ENCODE measurements at regions not wholly inside any gene's neighbourhood (a gene's known extent, or its start where the extent isn't known, plus 50 kb on each side); places are given as distances from the start of the nearest gene placed in this dataset.

- H4K5ac ChIP-seq (ENCODE audit: insufficient read length, low read depth, low read length): no peak overlapping the region
- H3K9me3 ChIP-seq (ENCODE audit: control insufficient read depth, low read depth, low read length): no peaks in the 10 kb centered on the region
- H3K9ac ChIP-seq (ENCODE audit: extremely low read depth, insufficient read length, low read length): no peak overlapping the region
- WGBS (ENCODE audit: extremely low coverage, insufficient read length, low lambda C conversion rate): no CpG with 5 or more reads among the region's 2 CpGs
- no peaks in the 10 kb centered on the region for H4K20me1 ChIP-seq (ENCODE audit: control insufficient read depth, insufficient read depth, insufficient read length)
- no peaks in the 10 kb centered on the region for H3K79me2 ChIP-seq (ENCODE audit: insufficient read depth, low read length)
- H3K56ac ChIP-seq (ENCODE audit: insufficient read length, low read depth, low read length): no peak overlapping the region
- H2BK15ac ChIP-seq (ENCODE audit: low read depth, low read length): no peak overlapping the region
- H3K79me1 ChIP-seq (ENCODE audit: insufficient read depth, low read depth, low read length, poor library complexity, severe bottlenecking): no peaks in the 10 kb centered on the region
- Mint-ChIP-seq H3K4me3 (no peak overlapping the region), H3K27me3 (ENCODE audit: low read depth) (no peaks in the 10 kb centered on the region), H3K27ac (no peak overlapping the region), H3K4me1 (no peaks in the 10 kb centered on the region), H3K36me3 (ENCODE audit: insufficient read depth in 1 of 3, low read depth in 3 of 3) (no peaks in the 10 kb centered on the region), H3K9me3 (no peaks in the 10 kb centered on the region)
- H4K8ac ChIP-seq (replicated peaks; ENCODE audit: insufficient read length, low read depth, low read length): no peak overlapping the region
- H2AFZ ChIP-seq (ENCODE audit: low read length): no peak overlapping the region
- H3T11ph ChIP-seq (ENCODE audit: low read length): no peak overlapping the region
- H3K4me2 ChIP-seq (ENCODE audit: insufficient read depth, insufficient read length, low read length): no peak overlapping the region
- DNase-seq: no peak
- no peak overlapping the region for H3K27ac ChIP-seq (ENCODE audit: insufficient read length, low read depth, low read length)
- no peak for TF ChIP-seq CTCF (conservative IDR thresholded peaks at IDR 0.05)
- no peak overlapping the region for H2BK120ac ChIP-seq (ENCODE audit: low read depth, low read length, poor library complexity, severe bottlenecking)
- no peaks in the 10 kb centered on the region for H3K23me2 ChIP-seq (ENCODE audit: insufficient read length, low read depth, low read length, poor library complexity, severe bottlenecking)
- no peak overlapping the region for H2AK5ac ChIP-seq (ENCODE audit: insufficient read length, low read length)
- H3K27me3 ChIP-seq (ENCODE audit: insufficient read depth, low read length): no peaks in the 10 kb centered on the region
- no peak overlapping the region for H3K18ac ChIP-seq (ENCODE audit: insufficient read length, low read depth, low read length)
- no peak overlapping the region for H3K14ac ChIP-seq (ENCODE audit: insufficient read depth, low read length)
- no peak overlapping the region for H2BK12ac ChIP-seq (ENCODE audit: insufficient read length, low read depth, low read length)
- no peak overlapping the region for H3K4ac ChIP-seq (ENCODE audit: low read depth, low read length)
- H4K91ac ChIP-seq (ENCODE audit: insufficient read length, low read depth, low read length): no peak overlapping the region
- no peak overlapping the region for H3K23ac ChIP-seq (ENCODE audit: insufficient read length, low read depth, low read length)
- H2BK20ac ChIP-seq (ENCODE audit: low read depth, low read length, poor library complexity, severe bottlenecking): no peak overlapping the region
- H2BK5ac ChIP-seq (ENCODE audit: insufficient read length, low read length): no peak overlapping the region
- H3K4me1 ChIP-seq (ENCODE audit: insufficient read depth, low read length): no peaks in the 10 kb centered on the region
Measured at GRCh38 chr3:107973152-107973551, 117.7 kb downstream of the CD47 start.

Measured in H9 (cell line).